OCI-LY1 (cell line): ENCODE measurements at regions not wholly inside any gene's neighbourhood (a gene's known extent, or its start where the extent isn't known, plus 50 kb on each side); places are given as distances from the start of the nearest gene placed in this dataset.
"Not testable (repeated sequence)": the region's sequence is repeated elsewhere in the genome, so short reads cannot be mapped to it uniquely, and the experiment has no call there.

ENCODE experiments used
- H2AFZ ChIP-seq: fragments of 200-600 bp; sonication (generic), shearing (Covaris generic); 2 replicates; pipeline ENCODE4 v1.6.0; 2014; ENCODE audit warnings: antibody characterized with exemption, mild to moderate bottlenecking, low read length
- H3F3A ChIP-seq: fragments of 200-600 bp; sonication (generic), shearing (Covaris generic); 2 replicates; pipeline ENCODE4 v1.6.0; 2014; ENCODE audit warnings: mild to moderate bottlenecking, antibody characterized with exemption, low read length, moderate library complexity; ENCODE audit not compliant: insufficient read depth
- H3K27ac ChIP-seq: fragments of 200-600 bp; sonication (generic); 2 replicates; pipeline ENCODE4 v1.5.1; 2014; ENCODE audit warnings: low read length, mixed run types, mild to moderate bottlenecking, low read depth; ENCODE audit not compliant: poor library complexity, severe bottlenecking
- H3K27me3 ChIP-seq: fragments of 200-600 bp; sonication (generic); 2 replicates; pipeline ENCODE4 v1.6.0; 2014; ENCODE audit warnings: antibody characterized with exemption, mild to moderate bottlenecking, low read length, moderate library complexity; ENCODE audit not compliant: insufficient read depth
- H3K36me3 ChIP-seq: fragments of 200-600 bp; sonication (generic); 2 replicates; pipeline ENCODE4 v1.6.1; 2014; ENCODE audit warnings: mild to moderate bottlenecking, antibody characterized with exemption, low read length, moderate library complexity, mixed read lengths; ENCODE audit not compliant: insufficient read depth
- H3K4me1 ChIP-seq: fragments of 200-600 bp; sonication (generic); 2 replicates; pipeline ENCODE4 v1.5.1; 2014; ENCODE audit warnings: mild to moderate bottlenecking, low read length, moderate library complexity; ENCODE audit not compliant: insufficient read depth, severe bottlenecking
- H3K4me2 ChIP-seq: fragments of 200-600 bp; sonication (generic), shearing (Covaris generic); 2 replicates; pipeline ENCODE4 v1.6.1; 2014; ENCODE audit warnings: low read length
- H3K4me3 ChIP-seq: fragments of 200-600 bp; sonication (generic); 2 replicates; pipeline ENCODE4 v1.5.1; 2014; ENCODE audit warnings: low read length, low read depth, mild to moderate bottlenecking, mixed read lengths; ENCODE audit not compliant: poor library complexity, severe bottlenecking
- H3K79me2 ChIP-seq: fragments of 200-600 bp; shearing (Covaris generic); 2 replicates; pipeline ENCODE4 v1.6.1; 2016; ENCODE audit warnings: mixed run types, low read length, mixed read lengths; ENCODE audit not compliant: insufficient read depth
- H3K9ac ChIP-seq: fragments of 200-600 bp; sonication (generic), shearing (Covaris generic); 2 replicates; pipeline ENCODE4 v1.6.1; 2014; ENCODE audit warnings: mild to moderate bottlenecking, low read length, mixed read lengths
- H3K9me2 ChIP-seq: fragments of 200-600 bp; sonication (generic), shearing (Covaris generic); 2 replicates; pipeline ENCODE4 v1.6.1; 2014; ENCODE audit warnings: low read depth, mild to moderate bottlenecking, low read length, mixed read lengths
- H3K9me3 ChIP-seq: fragments of 200-600 bp; shearing (Covaris generic); 2 replicates; pipeline ENCODE4 v1.6.1; 2014; ENCODE audit warnings: low read length, mixed read lengths
- H4K20me1 ChIP-seq: fragments of 200-600 bp; sonication (generic), shearing (Covaris generic); 2 replicates; pipeline ENCODE4 v1.6.0; 2016; ENCODE audit warnings: mild to moderate bottlenecking, low read length; ENCODE audit not compliant: insufficient read depth
- CTCF ChIP-seq: fragments of 200-600 bp; sonication (generic), shearing (Covaris generic); IDR thresholded peaks from 2 replicates; pipeline ENCODE4 v1.5.1; 2017; ENCODE audit warnings: mild to moderate bottlenecking, antibody characterized with exemption, low read length, moderate library complexity, mixed read lengths
- EZH2 ChIP-seq: fragments of 200-600 bp; sonication (generic), shearing (Covaris generic); IDR thresholded peaks from 2 replicates; pipeline ENCODE4 v1.8.0; 2017; ENCODE audit warnings: borderline replicate concordance, mixed run types, mild to moderate bottlenecking, antibody characterized with exemption, low read length, moderate library complexity, mixed read lengths

- TF ChIP-seq EZH2 (no peak), CTCF (no peak)
These were observed 138.0 kb upstream of the KLF6 start for GRCh38 chr10:3923033-3923432.

GRCh38 chr10:3919709-3920308 is 134.8 kb upstream of the KLF6 start:
- no peaks in the 10 kb centered on the region for H3K9me3 ChIP-seq
- H3K9ac ChIP-seq: no peak overlapping the region
- H3K9me2 ChIP-seq: no peaks in the 10 kb centered on the region
- no peaks in the 10 kb centered on the region for H3K4me1 ChIP-seq
- no peak for TF ChIP-seq CTCF
- TF ChIP-seq EZH2: no peak
- H3K36me3 ChIP-seq: no peaks in the 10 kb centered on the region; the same call in 1 of the 2 replicates
- no peak overlapping the region for H3K27ac ChIP-seq
- no peaks in the 10 kb centered on the region for H3F3A ChIP-seq
- no peaks in the 10 kb centered on the region for H4K20me1 ChIP-seq
- H3K4me2 ChIP-seq: no peak overlapping the region
- no peaks in the 10 kb centered on the region for H3K27me3 ChIP-seq
- no peak overlapping the region for H2AFZ ChIP-seq
- no peaks in the 10 kb centered on the region for H3K79me2 ChIP-seq
- H3K4me3 ChIP-seq: no peak overlapping the region

More at GRCh38 chr10:3923033-3923432, 138.0 kb upstream of the KLF6 start:
- Histone ChIP-seq H3K4me3 (no peak overlapping the region), H3K27ac (no peak overlapping the region), H3K4me2 (no peak overlapping the region), H4K20me1 (no peaks in the 10 kb centered on the region), H3K9me2 (no peaks in the 10 kb centered on the region), H3K9me3 (no peaks in the 10 kb centered on the region), H3K79me2 (no peaks in the 10 kb centered on the region), H3K36me3 (no peaks in the 10 kb centered on the region; the same call in 1 of the 2 replicates), H2AFZ (no peak overlapping the region), H3K9ac (no peak overlapping the region), H3K27me3 (no peaks in the 10 kb centered on the region), H3F3A (no peaks in the 10 kb centered on the region), H3K4me1 (no peaks in the 10 kb centered on the region)

- H3K9me3 ChIP-seq, H3F3A ChIP-seq, H3K4me2 ChIP-seq, H3K4me1 ChIP-seq, H3K79me2 ChIP-seq, H3K27me3 ChIP-seq, H3K4me3 ChIP-seq, H3K36me3 ChIP-seq, H2AFZ ChIP-seq, H3K9ac ChIP-seq, H3K27ac ChIP-seq, H3K9me2 ChIP-seq, H4K20me1 ChIP-seq: not testable (repeated sequence)
These were observed 132.4 kb upstream of the KLF6 start for GRCh38 chr10:3917392-3917791.

- no peaks in the 10 kb centered on the region for H3F3A ChIP-seq
- no peak overlapping the region for H3K4me3 ChIP-seq
- H3K36me3 ChIP-seq: no peaks in the 10 kb centered on the region; the same call in 1 of the 2 replicates
- no peaks in the 10 kb centered on the region for H3K9me2 ChIP-seq
- no peaks in the 10 kb centered on the region for H3K9me3 ChIP-seq
- no peaks in the 10 kb centered on the region for H3K27me3 ChIP-seq
- TF ChIP-seq CTCF: no peak
- TF ChIP-seq EZH2: no peak
- H4K20me1 ChIP-seq: no peaks in the 10 kb centered on the region
- H2AFZ ChIP-seq: no peak overlapping the region
- no peak overlapping the region for H3K4me2 ChIP-seq
- H3K4me1 ChIP-seq: no peaks in the 10 kb centered on the region
- H3K9ac ChIP-seq: no peak overlapping the region
- no peak overlapping the region for H3K27ac ChIP-seq
- no peaks in the 10 kb centered on the region for H3K79me2 ChIP-seq
These were observed 129.7 kb upstream of the KLF6 start for GRCh38 chr10:3914733-3915132.
